ENCODE measurements at regions not wholly inside any gene's neighbourhood (a gene's known extent, or its start where the extent isn't known, plus 50 kb on each side); places are given as distances from the start of the nearest gene placed in this dataset.

DNA sequence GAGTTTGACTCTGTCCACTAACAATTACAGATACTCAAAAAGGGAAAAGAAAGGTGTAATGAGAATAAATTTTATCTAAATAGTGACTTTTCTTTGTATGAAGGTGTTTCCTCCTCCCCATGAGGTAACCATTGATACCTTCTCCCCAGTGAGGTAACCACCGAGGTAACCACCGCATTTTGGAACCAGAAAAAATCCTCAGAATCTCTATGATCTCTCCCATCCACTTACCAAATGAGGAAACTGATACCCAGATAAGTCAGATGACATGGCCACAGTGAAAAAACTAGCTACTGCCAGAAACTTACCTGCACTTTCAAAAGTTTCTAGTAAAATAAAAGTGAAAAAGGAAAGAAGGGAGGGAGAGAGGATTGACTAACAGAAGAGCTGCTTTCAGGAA, 124.0 kb upstream of the FNDC3A start:
- DNase-seq: no peak

DNA sequence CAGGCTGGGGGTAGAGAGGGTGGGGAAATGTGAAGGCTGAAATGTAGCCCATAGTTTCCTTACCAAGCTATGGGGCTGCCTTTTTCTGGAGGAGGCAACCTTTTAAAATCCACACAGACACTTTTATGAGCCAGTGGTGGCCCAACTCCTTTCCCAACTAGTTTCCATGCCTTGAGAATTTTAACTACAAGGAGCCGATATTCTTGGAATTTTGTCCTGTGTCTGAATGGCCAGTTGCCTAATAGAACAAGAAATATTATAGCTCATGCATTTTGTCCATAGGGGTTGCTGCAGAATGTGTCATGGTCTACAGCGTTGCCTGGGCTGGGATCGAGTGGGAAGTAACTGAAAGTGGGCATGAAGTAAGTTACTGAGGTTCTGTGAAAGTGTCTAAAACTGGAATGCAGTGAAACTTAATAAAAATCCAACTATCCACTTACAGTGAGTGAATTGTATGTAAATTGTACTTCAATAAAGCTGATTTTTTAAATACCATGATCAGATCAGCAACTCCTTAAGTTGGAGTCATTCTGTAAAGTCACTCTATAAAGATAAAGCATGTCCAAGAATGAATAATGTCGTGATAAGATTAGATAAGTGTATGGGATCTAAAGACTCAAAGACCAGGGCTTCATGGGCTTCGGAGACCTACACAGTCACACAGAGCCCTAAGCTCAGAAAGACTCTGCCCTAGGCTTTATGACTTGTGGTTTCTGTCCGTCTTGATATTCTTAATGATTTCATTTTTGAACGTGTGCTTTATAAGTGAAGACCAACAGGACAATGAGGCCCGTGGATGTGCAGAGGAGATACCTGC, 122.6 kb upstream of the FNDC3A start:
- peak; percentile 86 for DNase-seq

DNA sequence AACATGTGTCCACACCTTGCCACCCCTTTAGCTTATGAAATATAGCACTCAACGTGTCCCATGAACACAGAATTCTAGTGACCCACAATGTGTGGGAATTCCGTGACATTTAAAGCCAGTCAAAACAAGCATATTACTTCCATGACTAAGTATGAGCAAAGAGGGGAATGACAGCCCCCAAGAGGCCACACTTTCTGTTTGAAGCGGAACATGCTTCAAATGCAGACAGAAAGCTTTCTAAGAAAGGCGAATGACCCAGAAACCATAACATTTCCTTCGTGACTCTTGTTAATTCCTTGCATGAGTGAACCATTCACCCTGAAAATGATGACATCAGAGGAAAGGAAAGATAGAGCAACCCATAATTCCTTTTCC, 122.0 kb upstream of the FNDC3A start:
- peak; percentile 94 for DNase-seq

DNA sequence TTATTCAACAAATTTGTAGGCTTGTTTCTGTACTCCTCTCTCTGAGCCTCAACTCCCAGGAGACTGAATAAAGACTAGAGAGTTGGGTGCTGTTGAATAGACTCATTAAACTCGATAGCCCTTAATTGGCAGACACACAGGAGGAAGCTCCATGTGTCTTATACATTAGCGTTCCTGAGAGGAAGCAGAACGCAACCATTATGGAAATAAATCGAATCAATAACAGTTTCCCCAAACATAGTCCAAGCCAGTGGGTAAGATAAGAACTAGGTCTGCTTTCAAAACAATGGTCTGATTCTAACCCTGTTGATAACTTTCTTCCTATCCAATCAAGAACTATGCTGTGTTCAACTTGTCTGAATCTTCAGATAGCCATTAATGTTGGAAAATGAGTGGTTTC, 118.1 kb upstream of the FNDC3A start:
- no peak for DNase-seq

DNA sequence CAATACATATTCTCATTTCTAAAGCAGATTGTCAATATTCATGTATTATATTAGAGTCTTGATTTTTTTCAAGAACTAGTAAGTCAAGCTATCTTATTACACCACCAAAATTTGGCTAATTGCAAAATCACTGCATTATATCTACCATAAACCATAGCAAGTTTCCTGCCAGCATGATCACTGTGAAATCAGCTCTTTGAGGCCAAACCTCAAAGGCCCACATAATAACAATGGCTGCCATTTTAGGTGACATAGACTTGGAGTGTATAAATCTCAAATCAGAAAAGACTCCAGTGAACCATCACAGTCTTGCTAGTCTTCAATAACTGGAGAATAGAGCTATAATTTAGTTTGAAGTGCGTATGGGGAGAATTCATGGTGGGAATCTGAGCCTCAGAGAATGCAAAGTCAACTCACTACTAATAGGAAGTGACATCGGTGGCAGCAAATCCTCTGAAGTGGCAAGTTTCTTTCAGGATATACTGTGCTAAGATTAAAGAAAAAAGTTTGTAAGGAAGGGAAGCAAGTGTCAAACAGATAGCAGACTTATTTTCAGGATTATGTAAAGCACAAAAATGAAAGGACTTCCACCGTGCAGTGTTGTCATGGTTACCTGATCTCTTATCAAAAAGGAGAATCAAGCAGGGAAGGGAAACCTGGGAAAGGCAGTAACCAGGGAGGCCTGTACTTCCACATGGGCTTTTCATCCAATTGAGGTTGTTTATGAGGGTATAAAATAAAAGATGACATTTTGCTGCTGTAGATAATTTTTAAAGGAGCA, 117.4 kb upstream of the FNDC3A start:
- peak; percentile 24 for DNase-seq

DNA sequence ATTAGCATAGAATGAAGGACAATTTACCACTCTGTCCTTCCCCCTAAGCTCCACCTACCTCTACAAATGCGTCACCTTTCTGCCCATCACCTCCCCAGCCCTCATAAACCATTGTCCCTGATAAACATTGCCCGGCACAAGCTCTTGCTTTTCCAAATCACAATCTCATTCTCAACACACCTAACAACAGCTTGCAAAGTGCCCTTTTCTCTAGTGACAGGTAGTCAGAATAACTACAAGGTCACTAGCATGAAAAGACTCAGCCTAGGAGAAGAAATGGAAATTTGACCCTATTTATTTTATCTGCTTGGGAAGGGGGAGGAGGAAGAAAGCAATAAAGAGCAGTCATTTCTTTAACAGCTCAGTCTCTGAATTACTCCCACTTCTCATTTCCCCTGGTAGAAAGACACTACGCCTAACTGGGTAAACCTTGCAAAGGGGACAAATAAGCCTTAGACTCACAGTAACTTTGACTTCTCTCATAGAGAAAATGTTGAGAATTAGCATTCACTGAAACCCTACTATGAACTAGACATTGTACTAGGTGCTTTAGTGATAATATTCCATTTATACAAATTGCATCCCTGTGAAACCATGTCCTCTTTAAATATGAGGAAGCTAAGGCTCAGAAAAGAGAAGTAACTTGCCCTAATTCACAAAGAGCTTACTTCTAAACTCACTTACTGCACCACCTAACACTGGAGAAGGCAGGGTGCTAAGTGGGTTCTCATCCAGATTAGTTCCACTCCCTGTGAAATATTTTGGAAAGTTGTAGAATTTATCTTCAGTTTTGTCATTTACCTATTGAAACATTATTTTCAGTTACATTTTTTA, 116.2 kb upstream of the FNDC3A start:
- peak; percentile 70 for DNase-seq

DNA sequence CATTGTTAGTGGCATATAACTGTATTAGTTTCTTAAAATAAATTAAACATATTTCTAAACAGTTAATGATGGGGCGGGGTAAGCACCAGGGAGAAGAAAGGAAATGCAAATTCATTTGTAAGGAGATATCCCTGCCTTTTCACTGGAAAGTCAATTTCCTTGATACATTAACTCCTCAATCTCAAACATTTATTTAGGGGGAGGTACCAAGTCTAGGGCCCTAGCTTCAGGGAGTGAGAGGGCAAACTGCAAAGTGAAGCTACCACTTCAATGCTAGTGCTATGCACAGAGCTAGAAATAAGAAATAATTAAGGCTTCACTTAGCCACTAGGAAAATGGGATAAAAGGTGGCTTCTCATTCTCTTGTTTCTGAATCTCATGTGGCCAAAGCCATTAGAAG, 115.3 kb upstream of the FNDC3A start:
- no peak for DNase-seq

DNA sequence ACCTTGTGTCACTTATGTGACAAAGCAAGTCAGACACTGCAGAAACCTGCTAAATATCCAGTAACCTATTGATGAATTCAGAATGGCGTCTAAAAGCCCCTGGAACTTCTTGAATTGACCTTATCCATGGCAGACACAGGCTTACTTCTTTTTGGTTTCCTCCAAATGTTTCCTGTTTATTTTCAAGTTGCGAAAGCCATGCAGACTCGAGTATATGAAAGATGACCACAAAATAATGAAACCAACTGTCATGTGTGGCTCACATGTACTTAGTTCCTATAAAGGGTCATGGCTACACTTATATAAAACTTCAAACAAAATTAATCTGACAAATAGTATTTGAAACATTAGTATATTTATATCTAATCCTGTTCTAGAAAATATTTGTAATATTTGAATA, 113.1 kb upstream of the FNDC3A start:
- peak; percentile 94 for DNase-seq

DNA sequence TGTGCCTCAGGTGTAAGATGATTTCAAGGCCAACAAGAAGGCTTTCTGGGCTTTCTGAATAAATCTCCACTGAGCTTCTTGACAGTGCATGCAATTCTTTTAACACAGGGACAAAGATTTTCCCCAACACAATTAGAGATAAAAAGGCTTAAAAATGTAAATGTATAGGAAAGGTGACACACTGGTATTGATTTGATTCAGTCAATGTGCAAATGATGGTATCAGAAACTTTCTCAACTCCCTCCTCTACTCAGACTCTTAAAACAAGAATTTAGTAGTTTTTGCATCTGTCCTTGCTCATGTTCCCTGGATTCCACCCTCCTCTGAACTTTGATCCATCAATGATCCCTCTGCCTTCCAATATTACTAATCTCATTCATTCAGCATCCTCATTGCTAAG, 111.6 kb upstream of the FNDC3A start:
- no peak for DNase-seq

DNA sequence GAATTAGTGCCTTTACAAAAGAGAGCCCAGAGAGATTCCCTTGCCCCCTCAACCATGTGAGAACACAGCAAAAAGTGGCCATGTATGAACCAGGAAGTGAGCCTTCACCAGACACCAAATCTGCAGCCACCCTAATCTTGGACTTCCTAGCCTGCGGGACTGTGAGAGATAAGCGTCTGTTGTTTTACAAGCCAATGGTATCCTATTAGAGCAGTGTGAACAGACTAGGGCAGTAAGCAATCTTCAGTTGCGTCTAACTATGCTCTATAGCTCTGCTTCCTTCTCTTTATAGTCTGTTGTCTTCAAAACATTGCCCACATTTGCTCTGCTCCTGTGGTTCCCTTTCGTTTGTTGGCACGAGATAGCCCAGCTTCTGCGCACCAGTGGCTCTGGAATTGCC, 109.5 kb upstream of the FNDC3A start:
- DNase-seq: no peak

DNA sequence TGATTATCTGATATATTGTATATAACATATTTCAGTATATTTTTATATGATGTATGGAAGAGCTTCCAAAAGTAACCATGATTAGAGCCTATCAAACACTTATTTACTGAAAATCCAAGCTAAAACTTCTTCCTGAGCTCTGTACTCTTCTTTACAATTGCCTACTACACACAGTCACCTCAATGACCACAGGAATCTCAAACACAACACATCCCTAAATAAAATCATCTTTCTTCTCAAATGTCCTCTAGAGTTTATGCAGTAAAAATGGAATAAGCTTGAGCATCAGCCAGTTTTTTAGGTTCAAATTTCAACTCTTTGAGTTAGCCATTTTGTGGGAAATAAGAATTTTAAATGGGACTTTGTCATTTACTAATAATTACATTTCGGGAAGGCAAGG, 102.6 kb upstream of the FNDC3A start:
- no peak for DNase-seq

DNA sequence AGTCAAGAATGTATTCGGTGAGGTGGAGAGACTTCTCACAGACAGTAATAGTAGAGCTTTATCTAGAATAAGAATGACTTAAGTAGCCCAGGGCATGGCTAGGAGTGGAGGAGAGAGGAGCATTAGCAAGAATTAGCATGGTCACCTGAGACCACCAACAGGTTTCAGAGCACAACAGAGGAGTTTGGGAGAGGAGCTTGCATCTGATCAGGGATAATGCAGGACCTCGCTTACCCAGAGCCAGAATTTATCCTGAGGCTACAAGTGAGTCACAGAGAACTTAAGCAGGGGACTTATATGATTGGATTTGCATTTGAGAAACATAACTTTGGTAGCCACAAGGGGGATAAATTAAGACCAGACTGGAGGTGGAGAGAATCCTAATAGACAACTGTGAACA, 102.1 kb upstream of the FNDC3A start:
- no peak for DNase-seq

DNA sequence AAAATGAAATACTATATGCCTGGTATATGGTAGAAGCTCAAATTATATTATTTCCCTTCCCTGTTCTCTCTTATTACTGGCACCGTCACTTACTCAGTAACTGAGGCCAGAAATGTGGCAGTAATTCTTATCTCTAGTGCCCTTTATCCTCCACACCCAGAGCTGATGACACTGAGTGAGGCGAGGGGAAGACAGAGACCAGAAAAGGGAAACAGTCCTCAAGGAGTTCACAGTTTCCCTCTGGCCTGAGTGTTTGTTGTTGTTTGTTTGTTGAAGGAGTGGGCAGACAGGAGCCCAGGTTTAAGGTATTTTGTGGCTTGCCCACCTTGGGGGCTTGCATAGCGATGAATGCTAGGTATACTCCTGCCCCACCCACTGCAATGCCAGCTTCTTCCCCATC, 101.5 kb upstream of the FNDC3A start:
- peak; percentile 53 for DNase-seq

DNA sequence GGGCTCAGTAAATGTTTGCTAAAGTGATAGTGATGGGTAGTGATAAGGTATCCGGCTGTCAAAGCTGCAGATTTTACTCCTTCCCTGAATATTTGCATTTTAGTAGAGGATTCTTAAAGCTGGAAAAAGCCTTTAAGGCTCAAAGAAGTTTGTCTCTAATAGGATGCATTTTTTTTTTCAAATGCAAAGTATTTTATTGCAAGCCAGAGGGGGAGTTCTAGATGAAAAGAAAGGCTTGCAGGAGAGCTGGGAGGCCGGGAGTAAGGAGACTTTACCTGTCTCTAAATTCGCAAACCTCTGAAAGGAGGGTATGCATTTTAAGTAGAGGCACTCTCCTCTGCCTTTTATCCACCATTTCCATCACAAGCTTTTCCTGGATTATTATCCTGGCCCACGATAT, 100.7 kb upstream of the FNDC3A start:
- DNase-seq: no peak

DNA sequence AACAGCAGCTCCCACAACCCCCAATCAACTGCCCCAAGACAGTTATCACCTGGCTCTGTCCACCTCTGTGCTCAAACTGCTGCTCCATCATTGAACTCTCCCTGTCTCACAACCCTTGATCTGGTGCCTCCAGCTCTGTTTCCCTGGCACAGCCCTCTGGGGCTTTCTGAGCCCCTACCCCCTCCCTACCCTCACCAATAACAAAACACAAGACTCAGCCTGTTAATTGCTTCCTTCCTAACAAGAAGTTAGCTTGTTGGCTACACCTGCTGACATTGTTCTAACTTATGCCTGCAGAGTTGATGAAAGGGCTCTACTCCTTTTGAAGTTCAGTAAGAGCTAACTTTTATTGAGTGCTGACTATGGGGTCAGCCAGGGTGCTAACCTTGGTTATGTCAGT, 99.4 kb upstream of the FNDC3A start:
- DNase-seq: no peak

DNA sequence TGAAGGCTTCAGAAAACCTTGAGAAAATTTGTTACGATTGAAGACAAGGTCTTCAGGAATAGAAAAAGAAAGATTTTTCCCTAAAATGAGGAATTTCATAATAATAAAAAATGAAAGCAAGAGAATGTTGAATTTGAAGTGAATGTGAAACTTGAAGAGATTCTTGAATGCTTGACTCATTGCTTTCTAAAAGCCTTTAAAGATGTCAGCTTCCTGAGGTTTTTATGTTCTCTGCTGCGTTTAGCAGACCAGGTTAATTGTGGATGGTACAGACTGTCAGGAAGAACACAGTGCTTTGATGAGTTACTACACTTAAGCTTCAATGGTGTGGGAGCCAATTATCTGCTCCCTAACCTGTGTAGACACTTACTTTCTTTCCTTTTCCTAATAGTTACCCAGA, 96.3 kb upstream of the FNDC3A start:
- peak; percentile 81 for DNase-seq

DNA sequence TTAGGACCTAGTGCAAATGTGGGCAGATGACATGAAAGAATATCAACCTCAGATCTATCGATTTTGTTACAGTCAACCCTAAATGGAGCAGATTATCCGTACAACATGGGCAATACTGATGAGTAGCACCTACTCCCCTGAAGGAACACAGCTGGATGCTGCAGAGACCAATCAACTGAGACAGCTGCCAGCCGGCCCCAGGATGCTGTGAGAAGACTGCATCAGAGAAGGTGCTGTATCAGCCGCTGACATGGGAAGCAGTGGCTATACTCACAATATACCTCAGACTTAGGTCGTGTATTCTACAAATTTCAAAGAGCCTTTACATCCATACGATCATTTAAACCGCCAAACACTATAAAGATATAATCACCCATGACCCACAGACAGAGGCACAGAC, 95.9 kb upstream of the FNDC3A start:
- no peak for DNase-seq

DNA sequence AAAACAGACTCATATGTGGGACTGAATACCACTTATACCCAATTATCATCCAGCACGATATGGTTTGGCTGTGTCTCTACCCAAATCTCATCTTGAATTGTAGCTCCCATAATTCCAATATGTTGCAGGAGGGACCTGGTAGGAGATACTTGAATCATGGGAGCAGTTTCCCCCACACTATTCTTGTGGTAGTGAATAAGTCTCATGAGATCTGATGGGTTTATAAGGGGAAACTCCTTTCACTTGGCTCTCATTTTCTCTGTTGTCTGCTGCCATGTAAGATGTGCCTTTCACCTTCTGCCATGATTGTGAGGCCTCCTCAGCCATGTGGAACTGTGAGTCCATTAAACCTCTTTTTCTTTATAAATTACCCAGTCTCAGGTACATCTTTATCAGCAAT, 91.9 kb upstream of the FNDC3A start:
- peak; percentile 55 for DNase-seq

DNA sequence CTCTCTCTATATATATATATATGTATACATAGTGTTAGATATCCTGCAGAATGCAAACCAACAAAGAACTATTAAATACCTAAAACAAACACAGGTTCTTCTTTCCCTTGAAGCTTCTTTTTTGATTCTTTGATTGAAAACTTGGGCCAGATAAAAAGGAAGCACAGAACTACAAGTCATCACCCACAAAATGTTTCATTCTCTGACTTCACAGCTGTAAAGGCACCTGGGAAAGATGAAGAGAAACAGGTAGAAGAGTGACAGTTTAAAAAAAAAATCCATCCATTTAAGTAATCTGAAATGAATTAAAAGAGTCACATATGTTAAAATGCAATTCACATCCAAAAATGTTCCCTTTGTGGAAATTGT, 90.7 kb upstream of the FNDC3A start:
- no peak for DNase-seq

DNA sequence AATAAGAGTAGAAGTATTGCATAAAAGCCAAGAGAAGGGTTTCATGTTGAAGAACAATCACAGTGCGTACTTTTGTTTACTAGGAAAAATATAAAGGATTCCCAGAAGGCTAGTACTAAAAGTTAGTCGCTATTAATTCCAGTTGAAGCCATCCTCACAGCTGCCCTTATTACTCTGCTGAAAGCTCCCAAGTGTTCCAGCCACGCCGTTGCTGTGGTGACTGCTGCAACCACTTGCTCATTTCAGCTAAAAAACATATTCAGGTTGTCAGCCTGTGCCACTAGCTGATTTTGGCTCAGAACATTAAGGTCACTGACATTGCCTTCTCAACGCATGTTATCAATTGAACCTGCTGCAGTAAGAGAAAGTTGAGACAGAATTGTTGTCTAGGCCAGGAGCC, 87.1 kb upstream of the FNDC3A start:
- DNase-seq: no peak

DNA sequence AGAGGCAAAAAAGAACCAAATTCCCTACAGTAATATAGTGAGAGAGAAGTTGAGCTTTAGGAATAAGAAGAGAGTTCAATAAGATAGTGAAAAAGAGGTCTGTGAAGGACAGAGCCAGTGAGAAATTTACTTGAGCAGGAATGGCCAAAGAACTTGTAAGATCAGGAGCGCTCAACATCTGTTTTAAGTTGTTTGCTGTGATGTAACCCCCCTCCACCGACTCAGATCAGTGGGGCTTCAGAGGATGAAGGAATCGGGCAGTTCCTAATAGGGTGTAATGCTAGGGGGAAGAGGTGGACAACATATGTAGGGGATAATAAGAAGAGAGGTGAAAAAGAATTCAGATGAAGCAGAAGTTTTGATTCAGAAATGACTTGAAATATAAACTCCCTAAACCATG, 85.3 kb upstream of the FNDC3A start:
- DNase-seq: no peak

DNA sequence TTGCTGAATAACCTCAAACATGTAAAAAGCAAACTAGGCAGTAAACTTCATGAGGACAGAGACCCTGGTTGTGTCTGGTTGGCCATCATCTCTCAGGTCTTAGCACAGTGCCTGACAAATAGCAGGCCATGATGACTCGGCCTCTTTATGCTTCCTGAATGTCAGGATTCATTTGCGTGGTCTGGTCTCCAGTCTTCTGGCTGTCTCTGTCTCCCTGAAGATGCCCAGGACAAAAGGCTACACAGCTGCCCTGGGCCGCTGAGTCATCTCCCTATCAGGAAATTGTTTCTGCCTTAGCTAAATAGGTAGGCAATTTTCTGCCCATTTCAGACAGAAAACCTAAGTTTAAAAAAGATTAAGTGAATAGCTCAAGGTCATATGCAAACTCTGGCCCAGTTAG, 84.1 kb upstream of the FNDC3A start:
- peak; percentile 36 for DNase-seq

DNA sequence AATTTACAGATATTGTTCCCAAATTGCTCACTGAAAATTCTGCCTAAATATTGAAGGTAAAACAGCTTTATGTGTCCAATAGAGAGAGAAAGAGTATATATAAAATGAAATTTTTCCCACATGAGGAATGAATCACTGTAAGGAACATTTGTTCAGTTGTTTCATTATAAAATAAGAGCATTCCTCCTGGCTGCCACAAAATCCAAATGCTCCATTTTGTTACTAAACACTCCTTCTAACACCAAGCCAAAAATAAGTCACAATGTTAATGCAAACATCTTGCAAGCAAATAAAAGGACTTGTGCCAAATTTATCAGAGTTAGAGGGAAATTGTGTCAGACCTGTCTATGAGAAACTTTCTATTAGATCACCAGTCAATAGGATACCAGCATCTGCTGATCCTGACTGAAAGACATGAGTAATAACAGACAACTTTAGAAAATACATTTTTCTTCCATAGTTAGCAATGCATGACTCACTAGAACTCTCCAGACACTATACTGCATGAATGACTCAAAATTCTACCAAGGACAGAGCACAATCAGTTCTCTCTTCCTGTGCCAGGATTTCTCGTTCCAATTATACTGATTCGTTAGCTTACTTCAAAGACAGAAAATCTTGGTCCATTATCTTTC, 83.5 kb upstream of the FNDC3A start:
- peak; percentile 98 for DNase-seq

All from inflammatory macrophage treated with lipopolysaccharide for 4 hours (primary cell).